SU-DHL-6 (cell line): ENCODE measurements at regions not wholly inside any gene's neighbourhood (a gene's known extent, or its start where the extent isn't known, plus 50 kb on each side); places are given as distances from the start of the nearest gene placed in this dataset.

Experiments
- H2AFZ ChIP-seq: fragments of 200-600 bp; sonication (generic); 2 replicates; pipeline ENCODE4 v1.6.1; 2014; ENCODE audit warnings: low read depth, mild to moderate bottlenecking, moderate library complexity, mixed read lengths, antibody characterized with exemption, low read length; ENCODE audit not compliant: severe bottlenecking
- H3F3A ChIP-seq: fragments of 200-600 bp; shearing (Covaris generic); 2 replicates; pipeline ENCODE4 v1.6.0; 2016; ENCODE audit warnings: antibody characterized with exemption, mild to moderate bottlenecking; ENCODE audit not compliant: insufficient read depth
- H3K27ac ChIP-seq: fragments of 200-600 bp; sonication (generic); 2 replicates; pipeline ENCODE4 v1.5.1; 2016; ENCODE audit warnings: low read depth, mild to moderate bottlenecking, low read length, moderate library complexity, mixed read lengths
- H3K27me3 ChIP-seq: fragments of 200-600 bp; sonication (generic), shearing (Covaris generic); 2 replicates; pipeline ENCODE4 v1.6.0; 2014; ENCODE audit warnings: mild to moderate bottlenecking, low read length
- H3K36me3 ChIP-seq: fragments of 200-600 bp; sonication (generic); 2 replicates; pipeline ENCODE4 v1.6.1; 2014; ENCODE audit warnings: mild to moderate bottlenecking, low read length, mixed read lengths
- H3K4me2 ChIP-seq: fragments of 300-600, 200-600 bp; shearing (Covaris generic), sonication (generic); 2 replicates; pipeline ENCODE4 v1.6.0; 2014; ENCODE audit warnings: low read length, low read depth, mild to moderate bottlenecking; ENCODE audit not compliant: poor library complexity, severe bottlenecking
- H3K4me3 ChIP-seq: fragments of 200-600 bp; sonication (generic); 2 replicates; pipeline ENCODE4 v1.5.1; 2014; ENCODE audit warnings: antibody characterized with exemption, low read length, mild to moderate bottlenecking, mixed read lengths; ENCODE audit not compliant: insufficient read depth, poor library complexity, severe bottlenecking
- H3K79me2 ChIP-seq: fragments of 200-600 bp; sonication (generic); 2 replicates; pipeline ENCODE4 v1.6.1; 2014; ENCODE audit warnings: mild to moderate bottlenecking, low read length, moderate library complexity; ENCODE audit not compliant: insufficient read depth
- H3K9ac ChIP-seq: fragments of 200-600 bp; sonication (generic); 2 replicates; pipeline ENCODE4 v1.7.0; 2014; ENCODE audit warnings: mild to moderate bottlenecking, low read length
- H3K9me2 ChIP-seq: fragments of 200-600 bp; sonication (generic); replicated peaks from 2 replicates; pipeline ENCODE4 v1.6.1; 2014; ENCODE audit warnings: low read length; ENCODE audit not compliant: insufficient read depth
- H3K9me3 ChIP-seq: fragments of 200-600 bp; sonication (generic); 2 replicates; pipeline ENCODE4 v1.6.1; 2014; ENCODE audit warnings: low read length, mixed read lengths; ENCODE audit not compliant: insufficient read depth
- H4K20me1 ChIP-seq: fragments of 200-600 bp; sonication (generic); 2 replicates; pipeline ENCODE4 v1.6.1; 2014; ENCODE audit warnings: low read depth, mild to moderate bottlenecking, antibody characterized with exemption, low read length, moderate library complexity, mixed read lengths
- CTCF ChIP-seq: fragments of 200-600 bp; sonication (generic); IDR thresholded peaks from one replicate; pipeline ENCODE4 v1.5.1; 2017; ENCODE audit warnings: antibody characterized with exemption, mild to moderate bottlenecking, low read length, moderate library complexity; ENCODE audit not compliant: insufficient read depth, poor library complexity, severe bottlenecking
- EZH2phosphoT487 ChIP-seq: fragments of 200-600 bp; sonication (generic), shearing (Covaris generic); conservative IDR thresholded peaks from 2 replicates; pipeline ENCODE4 v1.6.1; 2018; ENCODE audit warnings: mild to moderate bottlenecking, antibody characterized with exemption, low read length, moderate library complexity, mixed read lengths

- Histone ChIP-seq H3F3A (peaks cover 23% of the 10 kb centered on the region), H4K20me1 (no peaks in the 10 kb centered on the region), H3K4me2 (no peak overlapping the region), H3K9me2 (no peaks in the 10 kb centered on the region), H3K9ac (no peak overlapping the region), H3K27me3 (no peaks in the 10 kb centered on the region), H2AFZ (no peak overlapping the region), H3K79me2 (no peaks in the 10 kb centered on the region), H3K27ac (peak overlapping the region; percentile 36; the same call in 1 of the 2 replicates), H3K9me3 (peaks cover 17% of the 10 kb centered on the region; the same call in 1 of the 2 replicates), H3K4me3 (peak overlapping the region; percentile 29), H3K36me3 (no peaks in the 10 kb centered on the region)
- TF ChIP-seq CTCF: no peak
Observed at GRCh38 chr2:133810559-133810958, 242.3 kb upstream of the NCKAP5 start.

GRCh38 chr2:133811409-133812125 is 243.3 kb upstream of the NCKAP5 start:
- peak overlapping the region; percentile 56 for H3K27ac ChIP-seq
- no peaks in the 10 kb centered on the region for H3K79me2 ChIP-seq
- no peak overlapping the region for H3K9ac ChIP-seq
- no peaks in the 10 kb centered on the region for H3K36me3 ChIP-seq
- no peak overlapping the region for H3K4me3 ChIP-seq
- no peaks in the 10 kb centered on the region for H3K27me3 ChIP-seq
- peaks cover 23% of the 10 kb centered on the region for H3F3A ChIP-seq
- peaks cover 17% of the 10 kb centered on the region; the same call in 1 of the 2 replicates for H3K9me3 ChIP-seq
- TF ChIP-seq CTCF (no peak), EZH2phosphoT487 (no peak)
- H2AFZ ChIP-seq: no peak overlapping the region
- no peaks in the 10 kb centered on the region for H3K9me2 ChIP-seq
- no peak overlapping the region for H3K4me2 ChIP-seq
- no peaks in the 10 kb centered on the region for H4K20me1 ChIP-seq

- Histone ChIP-seq H3F3A (peaks cover 23% of the 10 kb centered on the region), H3K9ac (no peak overlapping the region), H3K4me3 (no peak overlapping the region), H3K36me3 (no peaks in the 10 kb centered on the region), H3K4me2 (no peak overlapping the region), H2AFZ (no peak overlapping the region), H3K27me3 (no peaks in the 10 kb centered on the region), H3K9me3 (peaks cover 17% of the 10 kb centered on the region; the same call in 1 of the 2 replicates), H3K27ac (no peak overlapping the region), H3K79me2 (no peaks in the 10 kb centered on the region), H3K9me2 (no peaks in the 10 kb centered on the region), H4K20me1 (no peaks in the 10 kb centered on the region)
- no peak for TF ChIP-seq EZH2phosphoT487
- no peak for TF ChIP-seq CTCF
Observed at GRCh38 chr2:133812826-133813617, 244.8 kb upstream of the NCKAP5 start.
